ENCODE measurements at regions not wholly inside any gene's neighbourhood (a gene's known extent, or its start where the extent isn't known, plus 50 kb on each side); places are given as distances from the start of the nearest gene placed in this dataset.

- DNase-seq, result no peak
Observed at GRCh38 chr2:8277921-8278571, 403.8 kb upstream of the ID2 start.

GRCh38 chr2:8278709-8279354 lies 403.0 kb upstream of the ID2 start:
- DNase-seq, result no peak

- DNase-seq, result no peak
Observed at GRCh38 chr2:8279506-8279905, 402.4 kb upstream of the ID2 start.

GRCh38 chr2:8281234-8281633 lies 400.6 kb upstream of the ID2 start:
- DNase-seq, result no peak

GRCh38 chr2:8281950-8282857 lies 399.7 kb upstream of the ID2 start:
- DNase-seq, result no peak

GRCh38 chr2:8282858-8283252 lies 399.0 kb upstream of the ID2 start:
- DNase-seq, result no peak

GRCh38 chr2:8285081-8285480 lies 396.8 kb upstream of the ID2 start:
- DNase-seq, result no peak

- DNase-seq, result no peak
Observed at GRCh38 chr2:8285898-8286297, 396.0 kb upstream of the ID2 start.

- DNase-seq, result no peak
Observed at GRCh38 chr2:8288206-8288605, 393.6 kb upstream of the ID2 start.

- no peak for DNase-seq
Observed at GRCh38 chr2:8289111-8289510, 392.7 kb upstream of the ID2 start.

GRCh38 chr2:8290771-8291352 lies 391.0 kb upstream of the ID2 start:
- no peak for DNase-seq

- DNase-seq, result no peak
Observed at GRCh38 chr2:8296306-8296705, 385.6 kb upstream of the ID2 start.

- no peak for DNase-seq
Observed at GRCh38 chr2:8297376-8298231, 384.3 kb upstream of the ID2 start.

- no peak for DNase-seq
Observed at GRCh38 chr2:8298783-8299182, 383.1 kb upstream of the ID2 start.

GRCh38 chr2:8300216-8300615 lies 381.6 kb upstream of the ID2 start:
- DNase-seq, result no peak

GRCh38 chr2:8300905-8301304 lies 381.0 kb upstream of the ID2 start:
- DNase-seq, result no peak

- DNase-seq, result no peak
Observed at GRCh38 chr2:8303322-8303832, 378.5 kb upstream of the ID2 start.

- DNase-seq, result no peak
Observed at GRCh38 chr2:8304821-8305766, 376.8 kb upstream of the ID2 start.

- DNase-seq, result no peak
Observed at GRCh38 chr2:8306530-8307351, 375.1 kb upstream of the ID2 start.

GRCh38 chr2:8307606-8308180 lies 374.2 kb upstream of the ID2 start:
- no peak for DNase-seq

Measured in activated gamma-delta T cell (primary cell).